ENCODE measurements at regions not wholly inside any gene's neighbourhood (a gene's known extent, or its start where the extent isn't known, plus 50 kb on each side); places are given as distances from the start of the nearest gene placed in this dataset.

- TF ChIP-seq EZH2phosphoT487 (IDR thresholded peaks at IDR 0.05) (no peak), CTCF (IDR thresholded peaks at IDR 0.05) (no peak)
Observed at GRCh38 chr5:121430538-121430937, 421.1 kb upstream of the FTMT start.

Data from neural progenitor cell (in vitro differentiated cells).